CD14-positive monocyte (primary cell): ENCODE measurements at regions not wholly inside any gene's neighbourhood (a gene's known extent, or its start where the extent isn't known, plus 50 kb on each side); places are given as distances from the start of the nearest gene placed in this dataset.
A peak's percentile ranks its signal among the peaks of the same experiment; 100 is the strongest.

ENCODE experiments used
- DNase-seq, 3 donors: peaks; one replicate each; pipeline ENCODE4 v3.0.0-alpha.2; 2011 to 2022
- H2AFZ ChIP-seq: 2 replicates; pipeline ENCODE4 v1.6.0; 2012; ENCODE audit warnings: mild to moderate bottlenecking, low read depth, low read length, inconsistent platforms; ENCODE audit not compliant: insufficient read depth, poor library complexity, severe bottlenecking
- H3K27ac ChIP-seq, 2 donors: 1 replicate in 1 of 2; 2 replicates in 1 of 2; pipeline ENCODE4 v1.5.1; 2012 to 2013; ENCODE audit warnings: low read length in 2 of 2, control low read depth in 1 of 2, inconsistent platforms in 1 of 2, low read depth in 1 of 2, mild to moderate bottlenecking in 1 of 2
- H3K27me3 ChIP-seq, 2 donors: one replicate each; pipeline versions ENCODE4 v1.6.0 to v1.6.1; 2011 to 2013; ENCODE audit warnings: low read length in 2 of 2; ENCODE audit not compliant: control insufficient read depth in 2 of 2, insufficient read depth in 2 of 2
- H3K36me3 ChIP-seq, 2 donors: replicated peaks in 1 of 2; 1 replicate in 1 of 2; 2 replicates in 1 of 2; pipeline versions ENCODE4 v1.5.1 to v1.6.1; 2012 to 2013; ENCODE audit warnings: low read length in 2 of 2, control low read depth in 1 of 2, inconsistent platforms in 1 of 2, mild to moderate bottlenecking in 1 of 2; ENCODE audit not compliant: insufficient read depth in 2 of 2, control insufficient read depth in 1 of 2
- H3K4me1 ChIP-seq, 2 donors: 1 replicate in 1 of 2; 2 replicates in 1 of 2; pipeline versions ENCODE4 v1.5.1 to v1.6.1; 2012 to 2013; ENCODE audit warnings: low read length in 2 of 2, control low read depth in 1 of 2, inconsistent platforms in 1 of 2, mild to moderate bottlenecking in 1 of 2, moderate library complexity in 1 of 2; ENCODE audit not compliant: insufficient read depth in 2 of 2, control insufficient read depth in 1 of 2
- H3K4me2 ChIP-seq: replicated peaks from 2 replicates; pipeline ENCODE3; 2012; ENCODE audit warnings: low read length, moderate library complexity, mild to moderate bottlenecking; ENCODE audit not compliant: poor library complexity, severe bottlenecking; ENCODE audit errors: extremely low read depth
- H3K4me3 ChIP-seq, 3 experiments: fragments of 200-600 bp in 1 of 3; sonication (generic) in 1 of 3; replicated peaks in 1 of 3; 1 replicate in 2 of 3; 2 replicates in 1 of 3; pipeline ENCODE4 v1.5.1; 2011 to 2013; ENCODE audit warnings: low read length in 3 of 3, mild to moderate bottlenecking in 3 of 3, control low read depth in 2 of 3, low read depth in 2 of 3, inconsistent platforms in 1 of 3, moderate library complexity in 1 of 3
- H3K79me2 ChIP-seq: 2 replicates; pipeline ENCODE4 v1.6.0; 2012; ENCODE audit warnings: mild to moderate bottlenecking, control low read depth, inconsistent platforms, low read length, moderate library complexity; ENCODE audit not compliant: insufficient read depth
- H3K9ac ChIP-seq: 2 replicates; pipeline ENCODE4 v1.6.0; 2017; ENCODE audit warnings: low read length, mild to moderate bottlenecking; ENCODE audit not compliant: insufficient read depth, poor library complexity, severe bottlenecking
- H3K9me3 ChIP-seq, 2 donors: replicated peaks in 1 of 2; 1 replicate in 1 of 2; 2 replicates in 1 of 2; pipeline versions ENCODE4 v1.5.1 to v1.6.1; 2012 to 2013; ENCODE audit warnings: low read length in 2 of 2, control low read depth in 1 of 2; ENCODE audit not compliant: control insufficient read depth in 1 of 2, insufficient read depth in 1 of 2
- H4K20me1 ChIP-seq: 2 replicates; pipeline ENCODE4 v1.6.0; 2012; ENCODE audit warnings: mild to moderate bottlenecking, low read length, control low read depth, moderate library complexity; ENCODE audit not compliant: insufficient read depth
- H3K27ac Mint-ChIP-seq, 7 donors: one replicate each; pipeline ENCODE4 v1.8.0; 2020; ENCODE audit warnings: mild to moderate bottlenecking in 7 of 7, mixed read lengths in 7 of 7, moderate library complexity in 6 of 7, inconsistent platforms in 2 of 7
- H3K27me3 Mint-ChIP-seq, 3 donors: one replicate each; pipeline ENCODE4 v1.8.0; 2021 to 2022; ENCODE audit warnings: low read depth in 3 of 3, mild to moderate bottlenecking in 3 of 3, mixed read lengths in 3 of 3, moderate library complexity in 3 of 3, inconsistent platforms in 1 of 3
- H3K36me3 Mint-ChIP-seq, 2 donors: one replicate each; pipeline ENCODE4 v1.8.0; 2020; ENCODE audit warnings: mixed read lengths in 2 of 2, inconsistent platforms in 1 of 2, mild to moderate bottlenecking in 1 of 2
- H3K4me1 Mint-ChIP-seq: one replicate; pipeline ENCODE4 v1.8.0; 2020; ENCODE audit warnings: mild to moderate bottlenecking, mixed read lengths
- H3K4me3 Mint-ChIP-seq, 2 donors: one replicate each; pipeline ENCODE4 v1.8.0; 2020; ENCODE audit warnings: mild to moderate bottlenecking in 2 of 2, mixed read lengths in 2 of 2, moderate library complexity in 1 of 2
- H3K9me3 Mint-ChIP-seq, 7 donors: one replicate each; pipeline ENCODE4 v1.8.0; 2020 to 2022; ENCODE audit warnings: mixed read lengths in 7 of 7, mild to moderate bottlenecking in 6 of 7, moderate library complexity in 6 of 7, inconsistent platforms in 2 of 7
- CTCF ChIP-seq: fragments of 200-600 bp; IDR thresholded peaks from one replicate; pipeline ENCODE4 v1.8.0; 2022; ENCODE audit warnings: antibody characterized with exemption, mild to moderate bottlenecking
- WGBS: methylation state at CpG from one replicate; pipeline ENCODE4 v1.1.5; 2013; ENCODE audit warnings: missing lambda C conversion rate; ENCODE audit not compliant: insufficient coverage; 5-methylcytosine and 5-hydroxymethylcytosine counted together
- intact Hi-C, 2 donors: fragments of 100-400 bp; cut with micrococcal nuclease; formaldehyde crosslinking; loops; one replicate each; pipeline versions ENCODE4 v1.15.0 to v1.15.1; 2023

GRCh38 chr12:111196532-111196931 lies 172.4 kb downstream of the PHETA1 start:
- Histone ChIP-seq H3K79me2 (no peaks in the 10 kb centered on the region), H3K27ac (peak overlapping the region in 1 of 2 donors; percentile 10), H3K9ac (no peak overlapping the region), H3K9me3 (no peaks in the 10 kb centered on the region), H3K4me3 (peak overlapping the region in 1 of 3 experiments; percentile 26), H3K36me3 (no peaks in the 10 kb centered on the region), H2AFZ (no peak overlapping the region), H3K27me3 (no peaks in the 10 kb centered on the region), H3K4me2 (peak overlapping the region; percentile 42), H4K20me1 (no peaks in the 10 kb centered on the region), H3K4me1 (peaks cover 28 to 34% of the 10 kb centered on the region in 2 donors)
- no CpG with 5 or more reads among the region's 5 CpGs for WGBS
- DNase-seq, result peak; percentile 51 to 77 (median 68)
- TF ChIP-seq CTCF, result no peak
- peak overlapping the region in 5 of 7 donors; percentile 35 to 79 (median 55) for H3K27ac Mint-ChIP-seq
- peaks cover 52% of the 10 kb centered on the region for H3K4me1 Mint-ChIP-seq
- H3K9me3 Mint-ChIP-seq, result no peaks in the 10 kb centered on the region
- H3K27me3 Mint-ChIP-seq, result peaks cover 3 to 5% (median 3%) of the 10 kb centered on the region in 3 donors
- intact Hi-C loops, result no loop called here
- H3K36me3 Mint-ChIP-seq, result no peaks in the 10 kb centered on the region
- peak overlapping the region in 1 of 2 donors; percentile 40 for H3K4me3 Mint-ChIP-seq

GRCh38 chr12:111195316-111195715 lies 173.6 kb downstream of the PHETA1 start:
- Mint-ChIP-seq H3K4me3 (no peak overlapping the region), H3K27ac (no peak overlapping the region)
- intact Hi-C loops, result no loop called here

More at GRCh38 chr12:111195316-111195715, 173.6 kb downstream of the PHETA1 start:
- Mint-ChIP-seq H3K27me3 (peaks cover 0 to 5% (median 2%) of the 10 kb centered on the region in 3 donors), H3K36me3 (no peaks in the 10 kb centered on the region), H3K4me1 (peaks cover 51% of the 10 kb centered on the region), H3K9me3 (no peaks in the 10 kb centered on the region)
- DNase-seq, result no peak
- Histone ChIP-seq H3K9me3 (no peaks in the 10 kb centered on the region), H3K4me1 (peaks cover 28 to 34% of the 10 kb centered on the region in 2 donors), H2AFZ (no peak overlapping the region), H4K20me1 (no peaks in the 10 kb centered on the region), H3K79me2 (no peaks in the 10 kb centered on the region), H3K27ac (no peak overlapping the region), H3K36me3 (no peaks in the 10 kb centered on the region), H3K27me3 (no peaks in the 10 kb centered on the region), H3K9ac (no peak overlapping the region), H3K4me2 (no peak overlapping the region), H3K4me3 (no peak overlapping the region)
- TF ChIP-seq CTCF, result no peak
- 89% methylated on average over 6 of the region's 8 CpGs for WGBS
